HG03108 (cell line): ENCODE measurements at regions not wholly inside any gene's neighbourhood (a gene's known extent, or its start where the extent isn't known, plus 50 kb on each side); places are given as distances from the start of the nearest gene placed in this dataset.
"Not testable (repeated sequence)": the region's sequence is repeated elsewhere in the genome, so short reads cannot be mapped to it uniquely, and the experiment has no call there.

Source experiments
- ATAC-seq: cut with Tn5 transposase; IDR thresholded peaks from one replicate; pipeline ENCODE4 v1.9.1; 2021; ENCODE audit warnings: moderate library complexity; ENCODE audit not compliant: unreplicated experiment

GRCh38 chr5:119987077-119987476 is 357.7 kb downstream of the FAM170A start:
- not testable (repeated sequence) for ATAC-seq

GRCh38 chr5:119991625-119992024 is 362.3 kb downstream of the FAM170A start:
- no peak for ATAC-seq

- no peak for ATAC-seq
These were observed 366.8 kb downstream of the FAM170A start for GRCh38 chr5:119996128-119996527.

GRCh38 chr5:120007598-120007997 is 378.2 kb downstream of the FAM170A start:
- ATAC-seq, result no peak

GRCh38 chr5:120012431-120012830 is 383.1 kb downstream of the FAM170A start:
- no peak for ATAC-seq

- no peak for ATAC-seq
These were observed 385.2 kb downstream of the FAM170A start for GRCh38 chr5:120014535-120014934.

- no peak for ATAC-seq
These were observed 387.5 kb downstream of the FAM170A start for GRCh38 chr5:120016717-120017382.

- no peak for ATAC-seq
These were observed 388.2 kb downstream of the FAM170A start for GRCh38 chr5:120017513-120017912.

GRCh38 chr5:120035181-120035580 is 405.8 kb downstream of the FAM170A start:
- no peak for ATAC-seq

GRCh38 chr5:120035815-120036577 is 406.6 kb downstream of the FAM170A start:
- ATAC-seq, result no peak

- ATAC-seq, result no peak
These were observed 408.1 kb downstream of the FAM170A start for GRCh38 chr5:120037451-120037850.

GRCh38 chr5:120039111-120039510 is 409.8 kb downstream of the FAM170A start:
- ATAC-seq, result no peak

- no peak for ATAC-seq
These were observed 414.1 kb downstream of the FAM170A start for GRCh38 chr5:120043431-120043830.

- no peak for ATAC-seq
These were observed 410.9 kb upstream of the PRR16 start for GRCh38 chr5:120052916-120053828.

- no peak for ATAC-seq
These were observed 410.3 kb upstream of the PRR16 start for GRCh38 chr5:120053841-120054240.

- ATAC-seq, result no peak
These were observed 408.2 kb upstream of the PRR16 start for GRCh38 chr5:120055858-120056257.

GRCh38 chr5:120062515-120062917 is 401.6 kb upstream of the PRR16 start:
- no peak for ATAC-seq

GRCh38 chr5:120072068-120072761 is 391.9 kb upstream of the PRR16 start:
- no peak for ATAC-seq

GRCh38 chr5:120073722-120074121 is 390.4 kb upstream of the PRR16 start:
- no peak for ATAC-seq

GRCh38 chr5:120080781-120081180 is 383.3 kb upstream of the PRR16 start:
- no peak for ATAC-seq
